ENCODE measurements at regions not wholly inside any gene's neighbourhood (a gene's known extent, or its start where the extent isn't known, plus 50 kb on each side); places are given as distances from the start of the nearest gene placed in this dataset.

GRCh38 chr12:63266988-63267387, 116.0 kb upstream of the AVPR1A start:
- Histone ChIP-seq H3K23me2 (ENCODE audit: insufficient read length, low read depth, low read length, poor library complexity, severe bottlenecking) (no peaks in the 10 kb centered on the region), H2BK12ac (ENCODE audit: insufficient read length, low read depth, low read length) (no peak overlapping the region), H3K27ac (ENCODE audit: insufficient read length, low read depth, low read length) (no peak overlapping the region), H3K9ac (ENCODE audit: extremely low read depth, insufficient read length, low read length) (no peak overlapping the region), H3K79me2 (ENCODE audit: insufficient read depth, low read length) (no peaks in the 10 kb centered on the region), H4K8ac (replicated peaks; ENCODE audit: insufficient read length, low read depth, low read length) (no peak overlapping the region), H2BK120ac (ENCODE audit: low read depth, low read length, poor library complexity, severe bottlenecking) (no peak overlapping the region), H3K14ac (ENCODE audit: insufficient read depth, low read length) (no peak overlapping the region), H3K9me3 (ENCODE audit: control insufficient read depth, low read depth, low read length) (no peaks in the 10 kb centered on the region), H2BK20ac (ENCODE audit: low read depth, low read length, poor library complexity, severe bottlenecking) (no peak overlapping the region), H4K5ac (ENCODE audit: insufficient read length, low read depth, low read length) (no peak overlapping the region), H3K4ac (ENCODE audit: low read depth, low read length) (no peak overlapping the region), H2BK5ac (ENCODE audit: insufficient read length, low read length) (no peak overlapping the region), H3K23ac (ENCODE audit: insufficient read length, low read depth, low read length) (no peak overlapping the region), H3K56ac (ENCODE audit: insufficient read length, low read depth, low read length) (no peak overlapping the region), H3K4me2 (ENCODE audit: insufficient read depth, insufficient read length, low read length) (no peak overlapping the region), H3K4me1 (ENCODE audit: insufficient read depth, low read length) (no peaks in the 10 kb centered on the region), H3T11ph (ENCODE audit: low read length) (no peak overlapping the region), H4K91ac (ENCODE audit: insufficient read length, low read depth, low read length) (no peak overlapping the region), H2AK5ac (ENCODE audit: insufficient read length, low read length) (no peak overlapping the region), H3K18ac (ENCODE audit: insufficient read length, low read depth, low read length) (no peak overlapping the region), H3K79me1 (ENCODE audit: insufficient read depth, low read depth, low read length, poor library complexity, severe bottlenecking) (no peaks in the 10 kb centered on the region), H4K20me1 (ENCODE audit: control insufficient read depth, insufficient read depth, insufficient read length) (no peaks in the 10 kb centered on the region), H2BK15ac (ENCODE audit: low read depth, low read length) (no peak overlapping the region), H3K27me3 (ENCODE audit: insufficient read depth, low read length) (no peaks in the 10 kb centered on the region), H2AFZ (ENCODE audit: low read length) (no peak overlapping the region)
- no peaks in the 10 kb centered on the region for H3K27me3 Mint-ChIP-seq (ENCODE audit: low read depth)
- DNase-seq: no peak
- no peaks in the 10 kb centered on the region for H3K4me1 Mint-ChIP-seq
- peaks cover 0 to 7% (median 5%) of the 10 kb centered on the region in 3 experiments; a peak in 3 of 7 replicates for H3K36me3 Mint-ChIP-seq (ENCODE audit: insufficient read depth in 1 of 3, low read depth in 3 of 3)
- H3K4me3 Mint-ChIP-seq: no peak overlapping the region
- WGBS (ENCODE audit: extremely low coverage, insufficient read length, low lambda C conversion rate): no CpG with 5 or more reads among the region's 1 CpG
- TF ChIP-seq CTCF (conservative IDR thresholded peaks at IDR 0.05): no peak
- H3K9me3 Mint-ChIP-seq: peaks cover 19 to 21% of the 10 kb centered on the region in 2 experiments
- H3K27ac Mint-ChIP-seq: no peak overlapping the region
